ENCODE measurements at regions not wholly inside any gene's neighbourhood (a gene's known extent, or its start where the extent isn't known, plus 50 kb on each side); places are given as distances from the start of the nearest gene placed in this dataset.

DNA sequence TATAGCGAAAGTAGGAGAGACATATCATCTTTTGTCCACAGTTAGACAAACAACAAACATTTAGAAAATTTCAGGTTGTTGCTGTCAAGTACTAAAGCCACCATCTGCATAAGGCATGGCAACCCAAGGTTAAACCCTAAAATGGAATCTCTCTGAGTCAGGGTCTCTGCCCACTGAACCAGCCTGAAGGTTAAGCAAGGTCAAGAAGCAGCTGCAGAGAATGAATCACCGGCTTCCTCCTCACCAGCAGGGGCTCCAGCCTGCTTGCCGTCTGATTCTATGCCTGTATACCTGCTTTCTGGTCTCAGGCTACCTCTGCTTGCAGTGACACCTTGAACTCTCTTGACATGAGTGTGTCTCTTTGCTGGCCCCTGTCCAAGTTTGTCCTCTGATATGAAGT is 726.2 kb upstream of the SGCG start:
- Histone ChIP-seq H3K4me3 (ENCODE audit: low read depth, low read length) (no peak overlapping the region), H3K9me3 (ENCODE audit: control insufficient read depth, insufficient read depth, low read length) (peaks cover 24% of the 10 kb centered on the region), H3K27me3 (ENCODE audit: control insufficient read depth, insufficient read depth, low read length) (no peaks in the 10 kb centered on the region), H3K27ac (ENCODE audit: low read depth, low read length) (no peak overlapping the region)
- TF ChIP-seq, protein P1, sequence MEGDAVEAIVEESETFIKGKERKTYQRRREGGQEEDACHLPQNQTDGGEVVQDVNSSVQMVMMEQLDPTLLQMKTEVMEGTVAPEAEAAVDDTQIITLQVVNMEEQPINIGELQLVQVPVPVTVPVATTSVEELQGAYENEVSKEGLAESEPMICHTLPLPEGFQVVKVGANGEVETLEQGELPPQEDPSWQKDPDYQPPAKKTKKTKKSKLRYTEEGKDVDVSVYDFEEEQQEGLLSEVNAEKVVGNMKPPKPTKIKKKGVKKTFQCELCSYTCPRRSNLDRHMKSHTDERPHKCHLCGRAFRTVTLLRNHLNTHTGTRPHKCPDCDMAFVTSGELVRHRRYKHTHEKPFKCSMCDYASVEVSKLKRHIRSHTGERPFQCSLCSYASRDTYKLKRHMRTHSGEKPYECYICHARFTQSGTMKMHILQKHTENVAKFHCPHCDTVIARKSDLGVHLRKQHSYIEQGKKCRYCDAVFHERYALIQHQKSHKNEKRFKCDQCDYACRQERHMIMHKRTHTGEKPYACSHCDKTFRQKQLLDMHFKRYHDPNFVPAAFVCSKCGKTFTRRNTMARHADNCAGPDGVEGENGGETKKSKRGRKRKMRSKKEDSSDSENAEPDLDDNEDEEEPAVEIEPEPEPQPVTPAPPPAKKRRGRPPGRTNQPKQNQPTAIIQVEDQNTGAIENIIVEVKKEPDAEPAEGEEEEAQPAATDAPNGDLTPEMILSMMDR (IDR thresholded peaks at IDR 0.05; ENCODE audit: low read depth, low read length) = no peak
- ChIA-PET POLR2A (no interaction called here), CTCF (no interaction called here)
- no peak for DNase-seq (ENCODE audit: low read depth, low spot score)

DNA sequence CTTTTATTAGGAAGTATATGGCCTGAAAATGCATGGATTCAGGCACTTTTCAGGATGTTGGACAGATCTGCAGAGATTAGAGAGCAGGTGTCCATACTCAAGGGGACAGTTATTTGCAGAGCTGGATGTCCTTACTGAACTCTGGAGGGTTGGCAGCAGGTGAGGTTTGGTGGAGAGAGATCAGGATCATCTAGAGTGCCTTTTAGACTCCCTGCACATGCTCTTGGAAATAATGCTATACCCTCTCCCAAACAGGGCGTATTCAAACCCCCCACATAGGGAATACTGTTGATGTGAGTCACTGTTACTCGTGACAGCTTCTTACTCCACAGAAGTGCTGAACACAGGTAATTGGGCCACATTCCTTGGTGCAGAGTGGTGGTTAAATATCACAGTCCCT is 725.7 kb upstream of the SGCG start:
- TF ChIP-seq, protein P1 (IDR thresholded peaks at IDR 0.05; ENCODE audit: low read depth, low read length) = no peak
- no peak overlapping the region for H3K4me3 ChIP-seq (ENCODE audit: low read depth, low read length)
- ChIA-PET CTCF (no interaction called here), POLR2A (no interaction called here)
- H3K9me3 ChIP-seq (ENCODE audit: control insufficient read depth, insufficient read depth, low read length) = peaks cover 24% of the 10 kb centered on the region
- no peak overlapping the region for H3K27ac ChIP-seq (ENCODE audit: low read depth, low read length)
- no peaks in the 10 kb centered on the region for H3K27me3 ChIP-seq (ENCODE audit: control insufficient read depth, insufficient read depth, low read length)
- no peak for DNase-seq (ENCODE audit: low read depth, low spot score)

DNA sequence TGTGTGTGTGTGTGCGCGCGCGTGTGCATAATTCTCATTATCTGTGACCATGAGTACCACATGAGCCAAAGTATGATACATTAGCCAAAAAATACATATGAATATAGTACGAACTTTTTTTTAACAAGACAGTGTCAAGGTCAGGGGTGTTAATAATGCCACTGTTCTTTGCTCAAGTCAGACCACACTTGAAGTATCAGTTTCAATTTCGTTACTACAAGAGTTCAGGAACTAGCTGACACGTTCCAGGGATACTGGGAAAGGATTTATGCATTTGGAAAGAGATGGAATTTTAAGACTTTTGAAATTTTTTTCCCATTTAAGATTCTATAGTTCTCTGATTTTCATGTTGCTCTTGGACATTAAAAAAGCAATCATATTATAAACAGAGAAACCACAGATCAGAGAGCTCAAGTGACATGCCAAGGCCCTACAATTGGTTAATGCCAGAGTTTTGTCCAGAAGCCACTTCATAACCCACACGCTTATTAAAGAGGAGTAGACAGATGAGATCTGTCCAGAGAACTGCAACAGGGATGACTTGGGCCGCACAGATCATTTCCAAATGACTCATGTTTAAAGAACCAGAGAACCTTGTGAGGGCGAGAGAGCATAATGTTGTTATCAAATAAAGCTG is 718.8 kb upstream of the SGCG start:
- Histone ChIP-seq H3K27me3 (ENCODE audit: control insufficient read depth, insufficient read depth, low read length) (no peaks in the 10 kb centered on the region), H3K4me3 (ENCODE audit: low read depth, low read length) (no peak overlapping the region), H3K9me3 (ENCODE audit: control insufficient read depth, insufficient read depth, low read length) (peaks cover 9% of the 10 kb centered on the region; the same call in 1 of the 2 replicates), H3K27ac (ENCODE audit: low read depth, low read length) (no peak overlapping the region)
- POLR2A ChIA-PET = no interaction called here
- DNase-seq (ENCODE audit: low read depth, low spot score) = no peak
- CTCF ChIA-PET = no interaction called here
- TF ChIP-seq, protein P1 (IDR thresholded peaks at IDR 0.05; ENCODE audit: low read depth, low read length) = no peak

DNA sequence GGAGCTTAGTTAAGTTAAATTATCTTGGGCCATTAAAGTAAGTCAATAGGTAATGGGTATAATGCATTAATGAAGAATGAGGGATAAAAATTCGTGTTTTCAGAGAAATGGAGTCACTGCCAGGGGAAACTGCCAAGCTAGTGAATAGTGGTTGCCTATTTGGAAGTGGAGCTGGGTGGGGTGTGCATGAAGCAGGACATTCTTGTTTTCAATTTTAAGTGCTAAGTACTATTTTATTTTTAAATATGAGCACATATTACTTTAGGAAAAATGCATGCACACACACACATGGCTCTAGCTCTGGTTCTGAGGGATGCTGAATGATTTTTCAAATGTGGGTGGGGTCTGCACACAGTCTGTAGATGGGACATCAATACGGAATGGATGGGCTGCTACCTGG is 717.7 kb upstream of the SGCG start:
- DNase-seq (ENCODE audit: low read depth, low spot score) = no peak
- ChIA-PET CTCF (no interaction called here), POLR2A (no interaction called here)
- TF ChIP-seq, protein P1 (IDR thresholded peaks at IDR 0.05; ENCODE audit: low read depth, low read length) = no peak
- peaks cover 9% of the 10 kb centered on the region; the same call in 1 of the 2 replicates for H3K9me3 ChIP-seq (ENCODE audit: control insufficient read depth, insufficient read depth, low read length)
- H3K27ac ChIP-seq (ENCODE audit: low read depth, low read length) = no peak overlapping the region
- no peaks in the 10 kb centered on the region for H3K27me3 ChIP-seq (ENCODE audit: control insufficient read depth, insufficient read depth, low read length)
- H3K4me3 ChIP-seq (ENCODE audit: low read depth, low read length) = no peak overlapping the region

DNA sequence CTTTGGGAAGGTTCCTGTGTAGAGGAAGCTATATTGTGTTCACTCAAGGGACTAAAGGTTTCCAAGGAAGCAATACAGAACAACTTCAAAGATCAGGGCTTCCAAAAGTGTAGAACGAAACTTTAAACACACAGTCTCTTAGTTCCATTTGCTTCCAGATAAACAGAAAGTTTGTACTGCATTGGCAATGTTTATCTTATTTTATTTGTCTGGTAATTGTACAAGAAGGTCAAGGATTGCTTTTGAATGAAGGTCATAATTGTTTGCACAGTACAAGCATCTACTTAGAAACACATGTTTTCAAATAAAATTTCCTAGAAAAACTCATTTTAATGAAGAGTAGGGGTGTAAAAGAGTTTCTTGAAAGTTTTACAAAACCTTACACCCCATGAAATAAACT is 712.7 kb upstream of the SGCG start:
- Histone ChIP-seq H3K4me3 (ENCODE audit: low read depth, low read length) (no peak overlapping the region), H3K27ac (ENCODE audit: low read depth, low read length) (no peak overlapping the region), H3K9me3 (ENCODE audit: control insufficient read depth, insufficient read depth, low read length) (peaks cover 10% of the 10 kb centered on the region; the same call in 1 of the 2 replicates), H3K27me3 (ENCODE audit: control insufficient read depth, insufficient read depth, low read length) (no peaks in the 10 kb centered on the region)
- DNase-seq (ENCODE audit: low read depth, low spot score) = no peak
- ChIA-PET POLR2A (no interaction called here), CTCF (no interaction called here)
- TF ChIP-seq, protein P1 (IDR thresholded peaks at IDR 0.05; ENCODE audit: low read depth, low read length) = no peak

All from AG04450 (cell line).